ENCODE measurements at regions not wholly inside any gene's neighbourhood (a gene's known extent, or its start where the extent isn't known, plus 50 kb on each side); places are given as distances from the start of the nearest gene placed in this dataset.

DNA sequence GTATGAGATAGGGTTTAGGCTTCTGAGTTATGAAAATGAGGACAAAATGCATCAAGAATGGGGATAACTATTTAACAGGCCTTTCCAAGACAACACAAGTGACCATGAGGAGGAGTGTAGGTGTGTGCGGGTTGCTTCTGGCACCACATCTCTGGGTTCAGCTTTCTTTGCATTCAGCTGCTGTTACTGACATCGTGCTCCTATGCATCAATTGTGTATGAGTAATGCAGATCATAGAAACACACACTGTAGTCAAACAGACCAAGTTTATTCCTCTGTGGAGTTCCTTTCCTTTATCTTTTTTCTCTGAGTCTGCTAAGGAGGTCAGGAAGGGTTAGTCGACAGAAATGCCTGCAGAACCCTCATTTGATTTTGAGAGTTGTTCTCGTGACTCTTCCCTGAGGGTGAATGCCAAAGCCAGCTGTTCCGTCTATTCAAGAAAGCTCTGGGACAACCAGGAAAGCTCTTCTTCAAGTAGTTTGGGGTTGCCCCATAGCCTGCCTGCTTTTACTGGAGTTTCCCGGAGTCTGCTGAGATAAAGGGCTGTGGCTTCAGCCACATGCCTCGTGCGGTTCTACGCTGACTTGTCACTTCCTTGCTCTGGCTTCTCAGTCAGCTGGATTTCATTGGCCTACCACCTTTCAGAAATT lies 136.7 kb upstream of the TLE3 start (continued):
- TF ChIP-seq, protein P1, sequence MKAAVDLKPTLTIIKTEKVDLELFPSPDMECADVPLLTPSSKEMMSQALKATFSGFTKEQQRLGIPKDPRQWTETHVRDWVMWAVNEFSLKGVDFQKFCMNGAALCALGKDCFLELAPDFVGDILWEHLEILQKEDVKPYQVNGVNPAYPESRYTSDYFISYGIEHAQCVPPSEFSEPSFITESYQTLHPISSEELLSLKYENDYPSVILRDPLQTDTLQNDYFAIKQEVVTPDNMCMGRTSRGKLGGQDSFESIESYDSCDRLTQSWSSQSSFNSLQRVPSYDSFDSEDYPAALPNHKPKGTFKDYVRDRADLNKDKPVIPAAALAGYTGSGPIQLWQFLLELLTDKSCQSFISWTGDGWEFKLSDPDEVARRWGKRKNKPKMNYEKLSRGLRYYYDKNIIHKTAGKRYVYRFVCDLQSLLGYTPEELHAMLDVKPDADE (conservative IDR thresholded peaks at IDR 0.05; ENCODE audit: control insufficient read depth, low read depth, low read length) = no peak
- TF ChIP-seq SPI1 (IDR thresholded peaks at IDR 0.05; ENCODE audit: borderline replicate concordance, low read depth, low read length) = 0 out of 2 replicates have a peak, but pooled peaks have one; percentile 1
- TF ChIP-seq ZNF134 (CRISPR knock-in tag; conservative IDR thresholded peaks at IDR 0.05) = peak; percentile 41; the same call in 1 of the 2 replicates
- TF ChIP-seq, protein P2, sequence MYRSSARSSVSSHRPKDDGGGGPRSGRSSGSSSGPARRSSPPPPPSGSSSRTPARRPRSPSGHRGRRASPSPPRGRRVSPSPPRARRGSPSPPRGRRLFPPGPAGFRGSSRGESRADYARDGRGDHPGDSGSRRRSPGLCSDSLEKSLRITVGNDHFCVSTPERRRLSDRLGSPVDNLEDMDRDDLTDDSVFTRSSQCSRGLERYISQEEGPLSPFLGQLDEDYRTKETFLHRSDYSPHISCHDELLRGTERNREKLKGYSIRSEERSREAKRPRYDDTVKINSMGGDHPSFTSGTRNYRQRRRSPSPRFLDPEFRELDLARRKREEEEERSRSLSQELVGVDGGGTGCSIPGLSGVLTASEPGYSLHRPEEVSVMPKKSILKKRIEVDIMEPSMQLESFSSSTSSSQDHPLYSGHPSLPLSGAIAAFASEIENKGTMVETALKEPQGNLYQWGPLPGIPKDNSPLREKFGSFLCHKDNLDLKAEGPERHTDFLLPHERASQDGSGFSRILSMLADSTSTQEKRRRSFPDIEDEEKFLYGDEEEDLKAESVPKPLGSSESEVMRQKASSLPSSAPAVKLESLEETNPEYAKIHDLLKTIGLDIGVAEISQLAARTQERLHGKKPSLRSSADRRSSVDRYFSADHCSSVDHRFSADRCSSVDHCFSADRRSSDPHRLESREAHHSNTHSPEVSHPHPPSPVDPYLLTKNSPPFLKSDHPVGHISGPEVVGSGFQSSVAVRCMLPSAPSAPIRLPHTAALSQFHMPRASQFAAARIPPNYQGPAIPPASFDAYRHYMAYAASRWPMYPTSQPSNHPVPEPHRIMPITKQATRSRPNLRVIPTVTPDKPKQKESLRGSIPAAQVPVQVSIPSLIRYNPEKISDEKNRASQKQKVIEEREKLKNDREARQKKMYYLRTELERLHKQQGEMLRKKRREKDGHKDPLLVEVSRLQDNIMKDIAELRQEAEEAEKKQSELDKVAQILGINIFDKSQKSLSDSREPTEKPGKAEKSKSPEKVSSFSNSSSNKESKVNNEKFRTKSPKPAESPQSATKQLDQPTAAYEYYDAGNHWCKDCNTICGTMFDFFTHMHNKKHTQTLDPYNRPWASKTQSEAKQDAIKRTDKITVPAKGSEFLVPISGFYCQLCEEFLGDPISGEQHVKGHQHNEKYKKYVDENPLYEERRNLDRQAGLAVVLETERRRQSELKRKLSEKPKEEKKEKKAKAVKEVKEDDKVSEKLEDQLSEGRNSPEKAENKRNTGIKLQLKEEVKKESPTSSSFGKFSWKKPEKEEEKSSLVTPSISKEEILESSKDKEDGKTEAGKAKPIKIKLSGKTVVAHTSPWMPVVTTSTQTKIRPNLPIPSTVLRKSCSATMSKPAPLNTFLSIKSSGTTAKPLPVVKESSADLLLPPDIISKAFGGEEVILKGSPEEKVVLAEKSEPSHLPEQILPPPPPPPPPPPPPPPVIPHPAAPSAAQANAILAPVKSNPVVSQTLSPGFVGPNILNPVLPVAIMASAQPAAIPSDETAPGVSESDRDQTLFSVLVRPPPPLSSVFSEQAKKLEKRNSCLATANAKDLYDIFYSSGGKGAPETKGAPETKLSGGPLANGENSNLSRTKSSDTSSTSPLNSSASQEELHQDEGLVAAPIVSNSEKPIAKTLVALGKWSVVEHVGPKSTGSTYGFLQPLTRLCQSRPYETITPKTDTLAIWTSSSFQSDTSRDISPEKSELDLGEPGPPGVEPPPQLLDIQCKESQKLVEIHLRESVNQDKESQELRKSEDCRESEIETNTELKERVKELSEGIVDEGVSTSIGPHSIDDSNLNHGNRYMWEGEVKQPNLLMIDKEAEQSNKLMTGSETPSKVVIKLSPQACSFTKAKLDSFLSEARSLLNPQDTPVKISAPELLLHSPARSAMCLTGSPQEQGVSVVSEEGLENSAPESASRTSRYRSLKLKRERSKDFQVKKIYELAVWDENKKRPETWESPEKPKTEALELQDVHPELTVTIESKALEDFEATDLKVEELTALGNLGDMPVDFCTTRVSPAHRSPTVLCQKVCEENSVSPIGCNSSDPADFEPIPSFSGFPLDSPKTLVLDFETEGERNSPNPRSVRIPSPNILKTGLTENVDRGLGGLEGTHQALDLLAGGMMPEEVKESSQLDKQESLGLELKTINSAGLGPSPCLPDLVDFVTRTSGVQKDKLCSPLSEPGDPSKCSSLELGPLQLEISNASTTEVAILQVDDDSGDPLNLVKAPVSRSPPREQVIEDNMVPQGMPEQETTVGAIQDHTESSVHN (IDR thresholded peaks at IDR 0.05; ENCODE audit: borderline replicate concordance in 1 of 2, low read depth in 1 of 2) = no peak
- TF ChIP-seq ETV1 (tag; conservative IDR thresholded peaks at IDR 0.05; ENCODE audit: low read depth) = no peak
